ENCODE measurements at regions not wholly inside any gene's neighbourhood (a gene's known extent, or its start where the extent isn't known, plus 50 kb on each side); places are given as distances from the start of the nearest gene placed in this dataset.
"Not testable (repeated sequence)": the region's sequence is repeated elsewhere in the genome, so short reads cannot be mapped to it uniquely, and the experiment has no call there.

GRCh38 chr9:90221899-90222298 lies 420.7 kb downstream of the DIRAS2 start:
- not testable (repeated sequence) for TF ChIP-seq EZH2 (IDR thresholded peaks at IDR 0.05; ENCODE audit: borderline replicate concordance, low read length); CTCF (IDR thresholded peaks at IDR 0.05; ENCODE audit: low read length)

Measured in OCI-LY1 (cell line).